ENCODE measurements at regions not wholly inside any gene's neighbourhood (a gene's known extent, or its start where the extent isn't known, plus 50 kb on each side); places are given as distances from the start of the nearest gene placed in this dataset.

- TF ChIP-seq CTCF (IDR thresholded peaks at IDR 0.05) (no peak), POLR2A (IDR thresholded peaks at IDR 0.05) (no peak)
Observed at GRCh38 chrX:86910602-86911311, 606.8 kb upstream of the KLHL4 start.

All from prostate gland (tissue), 2 donors.